Memory B cell (primary cell): ENCODE measurements at regions not wholly inside any gene's neighbourhood (a gene's known extent, or its start where the extent isn't known, plus 50 kb on each side); places are given as distances from the start of the nearest gene placed in this dataset.

ENCODE experiments used
- ATAC-seq: fragments of 150-1000 bp; cut with Tn5 transposase; 2 replicates; pipeline ENCODE4 v1.10.0; 2021; ENCODE audit warnings: low read depth, mild to moderate bottlenecking, moderate library complexity
- DNase-seq, 2 donors: peaks; one replicate each; pipeline ENCODE4 v3.0.0; 2022; ENCODE audit warnings: low spot score in 2 of 2
- H3K27ac Mint-ChIP-seq: one replicate; pipeline ENCODE4 v1.8.0; 2022; ENCODE audit warnings: mild to moderate bottlenecking, moderate library complexity, mixed read lengths
- H3K27me3 Mint-ChIP-seq: one replicate; pipeline ENCODE4 v1.8.0; 2022; ENCODE audit warnings: mixed read lengths
- H3K36me3 Mint-ChIP-seq: one replicate; pipeline ENCODE4 v1.8.0; 2022; ENCODE audit warnings: mild to moderate bottlenecking, mixed read lengths
- H3K4me1 Mint-ChIP-seq: one replicate; pipeline ENCODE4 v1.8.0; 2022; ENCODE audit warnings: mixed read lengths
- H3K4me3 Mint-ChIP-seq: one replicate; pipeline ENCODE4 v1.8.0; 2022; ENCODE audit warnings: mild to moderate bottlenecking, moderate library complexity, mixed read lengths
- H3K9me3 Mint-ChIP-seq: one replicate; pipeline ENCODE4 v1.8.0; 2022; ENCODE audit warnings: mixed read lengths

DNA sequence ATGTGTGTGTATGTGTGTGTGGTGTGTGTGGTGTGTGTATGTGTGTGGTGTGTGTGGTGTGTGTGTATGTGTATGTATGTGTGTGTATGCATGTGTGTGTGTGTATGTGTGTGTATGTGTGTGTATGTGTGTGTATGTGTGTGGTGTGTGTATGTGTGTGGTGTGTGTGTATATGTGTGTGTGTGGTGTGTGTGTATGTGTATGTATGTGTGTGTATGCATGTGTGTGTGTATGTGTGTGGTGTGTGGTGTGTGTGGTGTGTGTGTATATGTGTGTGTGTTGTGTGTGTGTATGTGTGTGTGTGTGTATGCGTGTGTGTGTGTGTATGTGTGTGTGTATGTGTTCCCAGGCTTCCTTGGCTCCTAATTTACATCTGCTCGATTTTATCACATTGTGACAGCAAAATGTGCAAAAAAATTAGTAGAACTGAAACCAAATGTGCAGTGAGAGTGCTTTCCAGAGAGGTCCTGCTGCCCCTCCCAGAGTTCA lies 234.5 kb downstream of the BMP7 start:
- Mint-ChIP-seq H3K27ac (no peak overlapping the region), H3K4me1 (peaks cover 4% of the 10 kb centered on the region), H3K36me3 (no peaks in the 10 kb centered on the region), H3K9me3 (peaks cover 10% of the 10 kb centered on the region), H3K4me3 (no peak overlapping the region), H3K27me3 (peaks cover 16% of the 10 kb centered on the region)
- ATAC-seq (no peak), DNase-seq (no peak)

DNA sequence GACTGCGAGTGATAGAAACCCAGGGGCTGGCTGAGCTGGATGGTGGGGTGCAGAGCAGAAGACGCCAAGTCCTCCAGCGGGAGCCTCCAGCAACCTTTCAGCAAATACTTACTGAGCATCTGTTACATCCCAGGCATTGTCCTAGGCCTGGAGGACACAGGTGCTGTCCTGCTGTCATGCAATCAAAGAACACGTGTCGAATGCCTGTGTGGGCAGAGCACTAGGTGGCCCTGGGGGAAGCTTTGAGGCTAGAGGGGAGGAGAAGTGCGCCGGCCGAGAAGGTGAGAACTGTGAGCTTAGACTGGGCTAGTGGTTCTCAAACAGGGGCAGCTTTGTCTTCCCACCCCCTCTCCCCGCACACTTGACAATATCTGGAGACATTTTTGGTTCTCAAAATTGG lies 233.6 kb downstream of the BMP7 start:
- no peak overlapping the region for H3K4me3 Mint-ChIP-seq
- peaks cover 4% of the 10 kb centered on the region for H3K4me1 Mint-ChIP-seq

DNA sequence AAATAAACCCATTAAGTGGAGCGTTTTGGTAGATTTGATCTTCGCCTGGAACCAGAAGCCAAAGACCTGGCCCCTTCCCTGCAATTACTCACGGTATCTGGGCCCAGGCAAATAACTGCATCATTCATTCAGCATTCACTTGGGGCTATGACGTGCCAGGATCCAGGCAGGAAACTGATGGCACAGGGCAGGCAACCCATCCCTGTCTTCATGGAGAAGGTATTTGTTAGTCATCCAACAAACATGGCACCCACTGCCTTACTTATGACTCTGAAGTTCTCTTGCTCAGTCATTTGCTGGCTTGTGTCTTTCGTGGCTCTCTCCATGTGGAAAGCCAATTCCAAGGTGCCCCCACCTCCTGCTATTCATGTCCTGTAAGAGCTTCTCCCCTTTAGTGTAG lies 232.4 kb downstream of the BMP7 start:
- H3K36me3 Mint-ChIP-seq: no peaks in the 10 kb centered on the region
- H3K27me3 Mint-ChIP-seq: peaks cover 18% of the 10 kb centered on the region
- peaks cover 8% of the 10 kb centered on the region for H3K9me3 Mint-ChIP-seq
- no peak overlapping the region for H3K27ac Mint-ChIP-seq
- no peak for ATAC-seq
- DNase-seq: no peak
- peaks cover 4% of the 10 kb centered on the region for H3K4me1 Mint-ChIP-seq
- no peak overlapping the region for H3K4me3 Mint-ChIP-seq

More for the DNA sequence above, 233.6 kb downstream of the BMP7 start:
- H3K36me3 Mint-ChIP-seq: no peaks in the 10 kb centered on the region
- H3K27ac Mint-ChIP-seq: no peak overlapping the region
- peaks cover 8% of the 10 kb centered on the region for H3K9me3 Mint-ChIP-seq
- ATAC-seq (no peak), DNase-seq (no peak)
- H3K27me3 Mint-ChIP-seq: peaks cover 18% of the 10 kb centered on the region

DNA sequence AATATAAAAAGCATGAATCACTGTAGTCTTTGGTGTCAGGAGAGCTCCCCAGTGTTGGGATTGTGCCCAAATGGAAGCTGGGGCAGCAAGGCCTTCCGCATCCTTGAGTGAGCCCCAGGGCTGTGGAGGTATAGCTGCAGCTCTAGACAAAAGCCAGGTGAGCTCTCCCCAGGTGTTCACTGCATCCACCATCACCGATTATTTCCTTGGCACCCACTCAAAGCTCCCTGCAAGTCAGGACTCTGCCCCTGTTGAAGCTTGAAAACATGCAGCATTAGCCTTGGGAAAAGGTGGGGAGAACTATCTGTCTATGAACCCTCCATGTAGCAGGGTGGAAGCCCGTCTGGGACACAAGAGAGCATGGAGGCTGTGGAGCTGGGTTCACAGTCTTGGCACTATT lies 228.8 kb downstream of the BMP7 start:
- no peak overlapping the region for H3K27ac Mint-ChIP-seq
- no peak overlapping the region for H3K4me3 Mint-ChIP-seq
- DNase-seq (no peak), ATAC-seq (no peak)
- H3K9me3 Mint-ChIP-seq: peaks cover 4% of the 10 kb centered on the region
- no peaks in the 10 kb centered on the region for H3K4me1 Mint-ChIP-seq
- H3K36me3 Mint-ChIP-seq: no peaks in the 10 kb centered on the region
- H3K27me3 Mint-ChIP-seq: peaks cover 9% of the 10 kb centered on the region

DNA sequence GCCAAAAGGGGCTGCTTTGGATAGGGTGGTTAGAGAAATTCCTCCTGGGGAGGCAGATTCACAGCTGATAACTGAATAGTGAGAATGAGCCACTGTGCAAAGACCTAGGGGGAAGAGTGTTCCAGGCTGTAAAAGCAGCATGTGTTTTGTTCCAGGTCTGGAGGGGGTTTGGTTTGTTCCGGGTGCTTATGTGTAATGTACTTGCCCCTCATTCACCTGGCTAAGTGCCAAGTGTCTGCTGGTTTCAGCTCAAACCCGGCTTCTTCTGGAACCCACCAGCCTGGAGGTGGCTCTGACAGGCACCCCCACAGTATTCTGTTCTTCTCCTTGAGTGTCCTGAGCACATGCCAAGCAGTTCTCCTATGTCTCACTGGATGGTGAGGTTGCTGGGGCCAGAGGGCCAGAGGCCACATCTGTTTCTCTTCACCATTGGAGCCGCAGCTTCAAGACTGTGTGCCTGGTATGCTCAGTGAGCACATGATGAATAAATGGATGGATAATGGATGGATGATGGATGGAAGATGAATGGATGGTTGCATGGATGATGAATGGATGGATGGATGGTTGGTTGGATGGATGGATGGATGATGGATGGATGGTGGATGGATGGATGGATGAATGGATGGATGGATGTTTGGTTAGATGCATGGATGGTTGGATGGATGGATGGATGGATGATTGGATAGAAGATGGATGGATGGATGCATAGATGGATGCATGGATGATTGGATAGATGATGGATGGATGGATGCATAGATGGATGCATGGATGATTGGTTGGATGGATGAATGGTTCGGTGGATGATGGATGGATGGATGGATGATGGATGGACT lies 227.6 kb downstream of the BMP7 start:
- Mint-ChIP-seq H3K9me3 (peaks cover 4% of the 10 kb centered on the region), H3K27me3 (peaks cover 7% of the 10 kb centered on the region), H3K36me3 (no peaks in the 10 kb centered on the region), H3K27ac (no peak overlapping the region), H3K4me1 (no peaks in the 10 kb centered on the region), H3K4me3 (no peak overlapping the region)
- no peak for ATAC-seq
- no peak for DNase-seq

DNA sequence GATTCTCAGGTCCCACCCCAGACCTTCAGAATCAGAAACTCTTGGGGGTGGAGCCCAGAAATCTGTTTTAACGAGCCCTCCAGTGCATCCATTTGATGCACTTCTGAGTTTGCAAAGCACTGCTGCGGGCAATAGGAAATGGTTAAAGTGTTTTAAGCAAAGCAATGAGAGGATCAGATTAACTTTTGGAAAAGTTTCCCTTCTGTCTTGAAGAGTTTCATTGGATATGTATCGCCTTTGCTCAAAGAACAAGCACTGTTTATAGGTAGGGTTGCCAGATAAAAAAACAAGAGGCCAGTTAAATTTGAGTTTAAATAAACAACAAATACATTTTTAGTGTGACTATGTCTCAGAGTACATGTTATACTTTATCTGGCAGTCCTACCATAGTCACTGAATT lies 226.0 kb downstream of the BMP7 start:
- no peaks in the 10 kb centered on the region for H3K36me3 Mint-ChIP-seq
- H3K9me3 Mint-ChIP-seq: peaks cover 2% of the 10 kb centered on the region
- no peak for ATAC-seq
- no peak overlapping the region for H3K4me3 Mint-ChIP-seq
- H3K4me1 Mint-ChIP-seq: no peaks in the 10 kb centered on the region
- H3K27ac Mint-ChIP-seq: no peak overlapping the region
- peaks cover 6% of the 10 kb centered on the region for H3K27me3 Mint-ChIP-seq
- DNase-seq: no peak

DNA sequence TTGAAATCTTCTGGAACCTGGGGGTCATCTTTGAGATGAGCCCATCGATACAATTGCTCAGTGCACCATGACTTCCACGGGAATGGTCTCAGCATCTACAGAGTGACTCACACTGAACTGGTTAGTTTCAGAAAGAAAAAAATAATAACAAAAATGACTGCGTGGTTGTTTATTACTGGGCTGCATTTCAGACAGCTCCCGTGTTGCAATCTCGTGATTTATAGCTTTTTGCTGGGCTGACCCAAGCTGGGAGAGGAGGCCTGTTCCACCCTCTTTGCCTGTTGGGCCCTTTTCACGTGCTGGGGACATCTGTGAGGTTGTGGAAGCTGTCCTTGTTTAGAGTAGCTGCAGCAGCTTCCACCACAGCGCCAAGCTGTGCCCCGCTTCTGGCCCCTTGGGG lies 225.5 kb downstream of the BMP7 start:
- H3K27ac Mint-ChIP-seq: no peak overlapping the region
- H3K4me1 Mint-ChIP-seq: no peaks in the 10 kb centered on the region
- H3K27me3 Mint-ChIP-seq: peaks cover 6% of the 10 kb centered on the region
- H3K9me3 Mint-ChIP-seq: peaks cover 2% of the 10 kb centered on the region
- ATAC-seq (no peak), DNase-seq (no peak)
- no peaks in the 10 kb centered on the region for H3K36me3 Mint-ChIP-seq
- no peak overlapping the region for H3K4me3 Mint-ChIP-seq

DNA sequence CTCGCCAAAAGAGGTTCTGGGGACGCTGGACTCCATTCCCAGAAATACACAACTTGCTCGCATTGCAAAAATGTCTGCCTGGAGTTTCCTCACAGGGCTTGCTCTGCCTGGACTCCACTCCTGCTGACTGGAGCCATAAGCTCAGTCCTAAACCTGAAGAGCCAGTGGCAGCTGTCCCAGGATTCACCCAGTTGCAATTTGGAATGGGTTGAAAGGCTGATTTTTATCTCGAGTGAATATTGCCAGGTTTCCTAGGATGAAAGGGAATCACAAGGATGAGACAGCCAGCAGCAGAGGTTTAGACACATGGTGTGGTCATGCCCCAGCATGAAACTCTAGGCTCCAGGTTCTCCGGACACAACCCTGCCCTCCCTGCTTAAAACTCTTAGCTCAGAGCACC lies 223.3 kb downstream of the BMP7 start:
- Mint-ChIP-seq H3K36me3 (no peaks in the 10 kb centered on the region), H3K27ac (no peak overlapping the region), H3K27me3 (peaks cover 1% of the 10 kb centered on the region), H3K4me3 (no peak overlapping the region), H3K4me1 (no peaks in the 10 kb centered on the region), H3K9me3 (no peaks in the 10 kb centered on the region)
- DNase-seq: no peak
- no peak for ATAC-seq

DNA sequence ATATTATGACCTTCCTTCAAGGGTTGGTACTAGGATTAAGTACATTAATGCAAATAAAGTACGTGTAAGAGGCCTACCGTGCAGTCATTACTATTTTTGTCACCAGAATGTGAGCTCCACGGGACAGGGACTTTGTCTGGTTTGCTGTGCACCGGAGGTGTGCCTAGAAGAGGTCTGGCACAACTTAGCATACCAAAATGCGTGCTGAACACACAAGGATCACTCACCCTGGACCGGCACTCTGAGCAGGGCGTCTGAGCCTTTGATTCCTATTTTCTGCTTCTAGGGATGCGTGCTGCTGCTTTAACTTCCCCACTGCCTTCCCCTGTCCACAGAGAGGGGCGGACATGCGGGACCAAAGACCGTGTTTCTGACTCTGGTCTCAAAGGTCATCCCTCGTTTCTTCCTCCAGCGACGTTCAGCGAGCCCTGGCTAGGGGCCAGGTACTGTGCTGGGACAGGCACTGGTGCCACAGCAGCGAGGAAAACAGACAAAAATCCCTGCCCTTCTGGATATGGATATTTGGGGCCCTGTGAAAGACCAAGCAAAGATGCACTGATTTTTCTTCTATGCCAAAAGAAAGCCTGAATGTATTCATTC lies 222.7 kb downstream of the BMP7 start:
- H3K27ac Mint-ChIP-seq: no peak overlapping the region
- H3K4me3 Mint-ChIP-seq: no peak overlapping the region
- peaks cover 1% of the 10 kb centered on the region for H3K27me3 Mint-ChIP-seq
- ATAC-seq (no peak), DNase-seq (no peak)
- no peaks in the 10 kb centered on the region for H3K4me1 Mint-ChIP-seq
- H3K9me3 Mint-ChIP-seq: no peaks in the 10 kb centered on the region
- no peaks in the 10 kb centered on the region for H3K36me3 Mint-ChIP-seq

DNA sequence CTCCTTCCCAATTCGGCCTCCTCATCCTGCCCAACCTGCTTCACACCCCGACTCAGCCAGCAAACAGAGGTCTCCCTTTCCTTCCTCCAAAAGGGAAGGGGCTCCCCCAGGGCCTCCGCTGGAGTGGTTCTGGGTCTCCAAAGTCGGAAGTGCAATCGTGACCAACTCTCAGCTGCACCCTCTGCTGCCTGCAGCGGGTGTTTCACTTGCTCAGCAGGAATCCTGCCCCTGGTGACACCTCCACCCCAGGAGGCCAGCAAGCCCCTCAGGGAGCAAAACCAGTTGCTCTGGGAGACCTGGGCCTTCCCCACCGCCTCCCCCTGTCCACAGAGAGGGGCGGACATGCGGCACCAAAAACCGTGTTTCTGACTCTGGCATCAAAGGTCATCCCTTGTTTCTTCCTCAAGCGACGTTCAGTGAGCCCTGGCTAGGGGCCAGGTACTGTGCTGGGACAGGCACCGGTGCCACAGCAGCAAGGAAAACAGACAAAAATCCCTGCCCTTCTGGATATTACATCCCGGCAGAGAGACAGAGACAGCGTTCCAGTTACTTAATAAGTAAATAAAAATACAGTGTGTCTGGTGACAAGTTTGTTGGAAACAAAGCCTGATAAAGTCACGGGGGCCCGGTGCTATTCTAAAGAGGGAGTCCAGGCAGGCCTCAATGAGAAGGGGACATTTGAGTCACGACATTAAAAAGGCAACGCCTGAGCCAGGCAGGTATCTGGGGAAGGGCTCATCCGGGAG lies 219.0 kb downstream of the BMP7 start:
- no peak for ATAC-seq
- H3K27ac Mint-ChIP-seq: no peak overlapping the region

DNA sequence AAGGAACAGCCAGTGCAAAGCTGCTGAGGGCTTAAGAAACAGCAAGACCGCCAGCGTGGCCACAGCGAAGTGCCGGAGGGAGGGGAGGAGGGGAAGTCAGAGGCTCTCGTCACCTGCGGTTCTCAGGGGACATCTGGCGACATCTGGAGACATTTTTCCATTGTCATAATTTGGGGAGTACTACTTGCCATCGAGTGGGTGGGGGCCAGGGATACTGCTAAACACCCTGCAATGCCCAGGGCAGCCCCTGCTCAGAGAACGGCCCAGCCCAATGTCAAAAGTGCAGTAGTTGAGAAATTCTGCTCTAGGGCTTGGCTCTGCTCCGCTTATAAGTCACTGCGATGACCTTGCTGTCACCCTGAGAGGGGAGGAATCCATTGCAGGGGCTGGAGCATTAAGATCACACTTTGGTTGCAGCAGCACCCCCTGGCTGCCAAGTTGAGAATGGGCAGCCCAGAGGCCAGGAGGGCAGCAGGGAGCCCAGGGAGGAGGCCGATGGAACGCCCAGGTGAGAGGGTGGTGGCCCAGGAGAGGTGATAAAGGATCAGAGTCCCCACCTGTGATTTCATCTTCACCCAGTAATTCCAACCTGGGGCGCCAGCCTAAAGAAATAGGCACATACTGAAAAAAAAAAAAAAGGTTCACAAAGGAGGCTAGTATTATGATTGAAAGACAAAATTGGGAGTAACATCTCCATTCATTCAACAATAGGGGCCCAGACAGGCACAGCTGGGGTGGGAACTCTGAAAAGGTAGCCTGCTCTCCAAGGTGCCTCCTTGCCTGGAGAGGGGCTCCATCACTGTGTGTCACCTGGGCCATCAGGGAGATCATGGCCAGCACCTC lies 218.2 kb downstream of the BMP7 start:
- no peak overlapping the region for H3K4me3 Mint-ChIP-seq
- H3K27ac Mint-ChIP-seq: no peak overlapping the region
- peaks cover 3% of the 10 kb centered on the region for H3K9me3 Mint-ChIP-seq
- H3K4me1 Mint-ChIP-seq: no peaks in the 10 kb centered on the region
- ATAC-seq (no peak), DNase-seq (no peak)
- peaks cover 1% of the 10 kb centered on the region for H3K27me3 Mint-ChIP-seq
- peaks cover 2% of the 10 kb centered on the region for H3K36me3 Mint-ChIP-seq

More for the DNA sequence above, 219.0 kb downstream of the BMP7 start:
- H3K36me3 Mint-ChIP-seq: no peaks in the 10 kb centered on the region
- H3K4me1 Mint-ChIP-seq: no peaks in the 10 kb centered on the region
- DNase-seq: no peak
- no peak overlapping the region for H3K4me3 Mint-ChIP-seq
- H3K27me3 Mint-ChIP-seq: peaks cover 1% of the 10 kb centered on the region
- H3K9me3 Mint-ChIP-seq: no peaks in the 10 kb centered on the region

DNA sequence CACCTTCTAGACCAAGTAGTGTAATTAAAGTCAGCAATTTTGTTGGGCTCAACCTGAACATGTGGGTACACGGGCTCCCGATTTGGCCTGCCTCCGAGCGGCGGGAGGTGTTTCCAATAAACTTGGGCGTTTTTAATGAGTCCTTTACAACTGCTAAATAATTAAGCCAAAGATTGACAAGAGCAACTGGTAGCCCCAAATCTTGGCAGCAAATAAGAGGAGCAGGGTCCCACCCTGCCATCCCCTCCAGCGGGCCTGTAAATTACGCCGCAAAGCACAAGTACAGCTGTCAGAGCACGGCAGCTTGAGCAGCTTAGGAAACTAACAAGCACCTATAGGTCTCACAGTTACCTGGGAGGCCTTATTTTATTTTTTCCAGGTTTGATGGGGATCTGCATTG lies 217.1 kb downstream of the BMP7 start:
- H3K4me1 Mint-ChIP-seq: no peaks in the 10 kb centered on the region
- H3K27me3 Mint-ChIP-seq: peaks cover 1% of the 10 kb centered on the region
- ATAC-seq: no peak
- H3K36me3 Mint-ChIP-seq: peaks cover 2% of the 10 kb centered on the region
- DNase-seq: no peak
- H3K4me3 Mint-ChIP-seq: no peak overlapping the region
- H3K9me3 Mint-ChIP-seq: peaks cover 3% of the 10 kb centered on the region
- H3K27ac Mint-ChIP-seq: no peak overlapping the region

DNA sequence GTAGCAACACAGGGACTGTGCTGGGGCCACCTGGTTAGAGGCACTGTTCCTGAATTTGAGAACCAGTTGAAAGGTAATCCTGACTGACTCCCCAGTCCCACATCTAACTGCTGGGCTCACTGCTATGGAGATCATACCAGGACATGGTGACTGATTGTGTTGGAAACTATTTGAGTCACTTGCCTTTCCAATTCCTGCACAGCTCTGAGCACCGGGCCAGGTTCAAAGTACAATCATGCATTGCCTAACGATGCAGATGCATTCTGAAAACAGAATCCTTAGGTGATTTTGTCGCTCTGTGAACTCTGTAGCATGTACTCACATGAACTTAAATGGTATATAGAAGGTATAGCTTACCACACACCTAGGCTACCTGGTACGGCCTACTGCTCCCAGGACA lies 215.3 kb downstream of the BMP7 start:
- no peak for DNase-seq
- Mint-ChIP-seq H3K9me3 (peaks cover 3% of the 10 kb centered on the region), H3K36me3 (peaks cover 2% of the 10 kb centered on the region), H3K4me1 (peaks cover 3% of the 10 kb centered on the region), H3K27me3 (peaks cover 1% of the 10 kb centered on the region), H3K4me3 (no peak overlapping the region), H3K27ac (no peak overlapping the region)
- ATAC-seq: no peak
